Upper lobe of left lung (tissue), 6 donors: ENCODE measurements at regions not wholly inside any gene's neighbourhood (a gene's known extent, or its start where the extent isn't known, plus 50 kb on each side); places are given as distances from the start of the nearest gene placed in this dataset.

Experiments
- ATAC-seq, 2 donors: fragments of 200-7000 bp; cut with Tn5 transposase; one replicate each; pipeline ENCODE4 v1.9.1; 2022; ENCODE audit warnings: mild to moderate bottlenecking in 2 of 2, moderate library complexity in 2 of 2; ENCODE audit not compliant: low FRiP score in 2 of 2
- DNase-seq, 2 donors: peaks; one replicate each; pipeline ENCODE4 v3.0.0-alpha.2; 2019 to 2020
- H3K27ac ChIP-seq, 4 donors: fragments of 200-600 bp; sonication (generic); one replicate each; pipeline ENCODE4 v1.5.1; 2016 to 2019
- H3K27me3 ChIP-seq, 4 donors: fragments of 200-600 bp; sonication (generic); one replicate each; pipeline ENCODE4 v1.5.1; 2017 to 2019
- H3K36me3 ChIP-seq, 4 donors: fragments of 200-600 bp; sonication (generic); one replicate each; pipeline ENCODE4 v1.5.1; 2016 to 2019
- H3K4me1 ChIP-seq, 4 donors: fragments of 200-600 bp; sonication (generic); one replicate each; pipeline ENCODE4 v1.5.1; 2018 to 2019
- H3K4me3 ChIP-seq, 4 donors: fragments of 200-600 bp; sonication (generic); one replicate each; pipeline ENCODE4 v1.5.1; 2017 to 2019; ENCODE audit warnings: mild to moderate bottlenecking in 2 of 4, moderate library complexity in 1 of 4
- H3K9me3 ChIP-seq, 4 donors: fragments of 200-600 bp; sonication (generic); one replicate each; pipeline ENCODE4 v1.5.1; 2018 to 2019
- EP300 ChIP-seq, 4 donors: sonication (generic); formaldehyde crosslinking; IDR thresholded peaks; one replicate each; pipeline ENCODE4 v1.5.1; 2017; ENCODE audit warnings: antibody characterized with exemption in 4 of 4, control low read depth in 2 of 4
- POLR2A ChIP-seq, 4 donors: fragments of 450-650 bp; IDR thresholded peaks; one replicate each; pipeline ENCODE4 v1.5.1; 2016 to 2017; ENCODE audit warnings: antibody characterized with exemption in 4 of 4, mild to moderate bottlenecking in 2 of 4
- POLR2AphosphoS5 ChIP-seq, 2 donors: sonication (generic); formaldehyde crosslinking; IDR thresholded peaks; one replicate each; pipeline ENCODE4 v1.5.1; 2017; ENCODE audit warnings: antibody characterized with exemption in 2 of 2
- WGBS, 2 donors: methylation state at CpG; one replicate each; pipeline ENCODE4 v1.1.5; 2017 to 2018; 5-methylcytosine and 5-hydroxymethylcytosine counted together
- TF ChIP-seq, protein P1 (sequence below), 6 experiments: fragments of 450-650 bp in 4 of 6; fragments of 200-600 bp in 2 of 6; sonication (generic) in 2 of 6; IDR thresholded peaks; one replicate each; pipeline ENCODE4 v1.5.1; 2016 to 2019; ENCODE audit warnings: antibody characterized with exemption in 6 of 6
- donor health status: DM: no; HTN: no; CAD: no; lungs with moderate emphysema.
- donor health status: DM: no; HTN: yes; CAD: no; lungs with severe emphysema.

DNA sequence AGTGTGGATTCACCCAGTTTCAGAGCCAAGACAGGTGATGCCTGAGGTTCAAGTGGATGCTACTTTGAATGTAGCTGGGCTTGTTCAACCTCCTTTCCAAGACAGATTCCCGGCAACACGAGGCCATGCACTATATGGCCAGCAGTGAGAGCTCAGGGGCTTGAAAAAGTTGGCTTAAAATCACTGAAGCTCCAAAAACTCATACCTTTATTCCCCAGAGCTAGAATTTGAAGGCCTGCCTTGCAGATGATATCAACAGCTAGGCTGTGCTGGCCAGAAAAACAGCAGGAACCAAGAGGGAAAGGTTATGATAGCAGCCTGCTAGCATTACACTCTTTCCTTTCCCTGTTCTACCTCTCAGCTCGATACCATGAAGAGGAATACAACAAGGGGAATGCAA is 120.2 kb upstream of the DAB2 start:
- DNase-seq (no peak), ATAC-seq (no peak)
- 83 to 93% methylated on average over 3 of the region's 3 CpGs for WGBS, 2 donors
- TF ChIP-seq, protein P1, sequence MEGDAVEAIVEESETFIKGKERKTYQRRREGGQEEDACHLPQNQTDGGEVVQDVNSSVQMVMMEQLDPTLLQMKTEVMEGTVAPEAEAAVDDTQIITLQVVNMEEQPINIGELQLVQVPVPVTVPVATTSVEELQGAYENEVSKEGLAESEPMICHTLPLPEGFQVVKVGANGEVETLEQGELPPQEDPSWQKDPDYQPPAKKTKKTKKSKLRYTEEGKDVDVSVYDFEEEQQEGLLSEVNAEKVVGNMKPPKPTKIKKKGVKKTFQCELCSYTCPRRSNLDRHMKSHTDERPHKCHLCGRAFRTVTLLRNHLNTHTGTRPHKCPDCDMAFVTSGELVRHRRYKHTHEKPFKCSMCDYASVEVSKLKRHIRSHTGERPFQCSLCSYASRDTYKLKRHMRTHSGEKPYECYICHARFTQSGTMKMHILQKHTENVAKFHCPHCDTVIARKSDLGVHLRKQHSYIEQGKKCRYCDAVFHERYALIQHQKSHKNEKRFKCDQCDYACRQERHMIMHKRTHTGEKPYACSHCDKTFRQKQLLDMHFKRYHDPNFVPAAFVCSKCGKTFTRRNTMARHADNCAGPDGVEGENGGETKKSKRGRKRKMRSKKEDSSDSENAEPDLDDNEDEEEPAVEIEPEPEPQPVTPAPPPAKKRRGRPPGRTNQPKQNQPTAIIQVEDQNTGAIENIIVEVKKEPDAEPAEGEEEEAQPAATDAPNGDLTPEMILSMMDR (IDR thresholded peaks at IDR 0.05) = no peak
- TF ChIP-seq EP300 (IDR thresholded peaks at IDR 0.05) (no peak), POLR2A (IDR thresholded peaks at IDR 0.05) (no peak), POLR2AphosphoS5 (IDR thresholded peaks at IDR 0.05) (no peak)
- H3K27ac ChIP-seq = no peak overlapping the region
- H3K9me3 ChIP-seq = no peaks in the 10 kb centered on the region
- no peaks in the 10 kb centered on the region for H3K27me3 ChIP-seq
- no peak overlapping the region for H3K4me3 ChIP-seq
- peaks cover 4 to 16% (median 11%) of the 10 kb centered on the region in 4 donors for H3K4me1 ChIP-seq
- no peaks in the 10 kb centered on the region for H3K36me3 ChIP-seq

DNA sequence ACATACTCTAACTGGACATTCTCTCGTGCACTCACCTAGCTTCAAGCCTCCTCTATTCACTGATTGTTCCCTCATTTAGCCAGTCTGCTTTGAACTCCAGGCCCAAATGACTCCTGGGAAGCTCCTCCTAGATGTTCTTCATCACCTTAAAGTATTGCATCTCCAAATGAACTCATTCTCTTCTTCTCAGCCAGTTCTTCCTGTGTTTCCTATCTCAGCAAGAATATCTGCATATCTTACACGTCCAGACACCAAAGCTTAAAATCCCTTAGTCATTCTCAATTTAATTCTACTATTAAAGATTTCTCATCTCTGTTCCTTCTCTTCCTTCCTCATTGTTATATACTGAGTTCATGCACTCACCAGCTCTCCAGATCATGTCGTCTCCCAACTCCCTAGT is 118.6 kb upstream of the DAB2 start:
- TF ChIP-seq POLR2A (IDR thresholded peaks at IDR 0.05) (no peak), POLR2AphosphoS5 (IDR thresholded peaks at IDR 0.05) (no peak), EP300 (IDR thresholded peaks at IDR 0.05) (no peak)
- TF ChIP-seq, protein P1 (IDR thresholded peaks at IDR 0.05) = no peak
- no peaks in the 10 kb centered on the region for H3K9me3 ChIP-seq
- H3K27ac ChIP-seq = no peak overlapping the region
- H3K27me3 ChIP-seq = no peaks in the 10 kb centered on the region
- H3K4me3 ChIP-seq = no peak overlapping the region
- no peak for DNase-seq
- peaks cover 4 to 16% (median 11%) of the 10 kb centered on the region in 4 donors for H3K4me1 ChIP-seq
- 53 to 65% methylated on average over 3 of the region's 3 CpGs for WGBS, 2 donors
- H3K36me3 ChIP-seq = no peaks in the 10 kb centered on the region
- peak in 1 of 2 donors; percentile 72 for ATAC-seq

- TF ChIP-seq EP300 (IDR thresholded peaks at IDR 0.05) (no peak), POLR2A (IDR thresholded peaks at IDR 0.05) (no peak), POLR2AphosphoS5 (IDR thresholded peaks at IDR 0.05) (no peak)
- TF ChIP-seq, protein P1 (IDR thresholded peaks at IDR 0.05) = no peak
- H3K9me3 ChIP-seq = no peaks in the 10 kb centered on the region
- no peaks in the 10 kb centered on the region for H3K27me3 ChIP-seq
- no peaks in the 10 kb centered on the region for H3K36me3 ChIP-seq
- no peak overlapping the region for H3K27ac ChIP-seq
- DNase-seq (no peak), ATAC-seq (peak in 1 of 2 donors; percentile 38)
- peaks cover 1 to 16% (median 9%) of the 10 kb centered on the region in 4 donors for H3K4me1 ChIP-seq
- 70 to 73% methylated on average over 3 of the region's 3 CpGs for WGBS, 2 donors
- no peak overlapping the region for H3K4me3 ChIP-seq
These were observed 117.9 kb upstream of the DAB2 start for GRCh38 chr5:39542511-39543285.

GRCh38 chr5:39541920-39542319 is 117.1 kb upstream of the DAB2 start:
- no peak for ATAC-seq
- H3K4me1 ChIP-seq = peaks cover 0 to 12% (median 2%) of the 10 kb centered on the region in 4 donors
- TF ChIP-seq POLR2AphosphoS5 (IDR thresholded peaks at IDR 0.05) (no peak), POLR2A (IDR thresholded peaks at IDR 0.05) (no peak), EP300 (IDR thresholded peaks at IDR 0.05) (no peak)
- TF ChIP-seq, protein P1 (IDR thresholded peaks at IDR 0.05) = no peak
- H3K9me3 ChIP-seq = no peaks in the 10 kb centered on the region
- no peaks in the 10 kb centered on the region for H3K27me3 ChIP-seq
- DNase-seq = no peak
- no peaks in the 10 kb centered on the region for H3K36me3 ChIP-seq
- H3K27ac ChIP-seq = no peak overlapping the region
- WGBS, 2 donors = 82 to 83% methylated on average over 5 of the region's 5 CpGs
- H3K4me3 ChIP-seq = no peak overlapping the region

- TF ChIP-seq POLR2A (IDR thresholded peaks at IDR 0.05) = no peak
- TF ChIP-seq EP300 (IDR thresholded peaks at IDR 0.05) = no peak
- TF ChIP-seq POLR2AphosphoS5 (IDR thresholded peaks at IDR 0.05) = no peak
- TF ChIP-seq, protein P1 (IDR thresholded peaks at IDR 0.05) = no peak
- Histone ChIP-seq H3K27me3 (no peaks in the 10 kb centered on the region), H3K4me1 (peaks cover 0 to 12% (median 2%) of the 10 kb centered on the region in 4 donors), H3K27ac (no peak overlapping the region), H3K9me3 (no peaks in the 10 kb centered on the region), H3K36me3 (no peaks in the 10 kb centered on the region), H3K4me3 (no peak overlapping the region)
- ATAC-seq (no peak), DNase-seq (no peak)
- 58 to 59% methylated on average over 3 of the region's 3 CpGs for WGBS, 2 donors
These were observed 114.7 kb upstream of the DAB2 start for GRCh38 chr5:39539470-39539869.
